Suprapubic skin (tissue), 4 donors: ENCODE measurements at regions not wholly inside any gene's neighbourhood (a gene's known extent, or its start where the extent isn't known, plus 50 kb on each side); places are given as distances from the start of the nearest gene placed in this dataset.

ENCODE experiments used
- DNase-seq, 2 donors: peaks; one replicate each; pipeline ENCODE4 v3.0.0-alpha.2; 2019; ENCODE audit warnings: low spot score in 2 of 2
- H3K27ac ChIP-seq: fragments of 200-600 bp; sonication (generic); one replicate; pipeline ENCODE4 v1.5.1; 2019
- H3K27me3 ChIP-seq: fragments of 200-600 bp; sonication (generic); one replicate; pipeline ENCODE4 v1.5.1; 2019
- H3K36me3 ChIP-seq: fragments of 200-600 bp; sonication (generic); one replicate; pipeline ENCODE4 v1.5.1; 2019
- H3K4me1 ChIP-seq: fragments of 200-600 bp; sonication (generic); one replicate; pipeline ENCODE4 v1.5.1; 2019
- H3K4me3 ChIP-seq: fragments of 200-600 bp; sonication (generic); one replicate; pipeline ENCODE4 v1.5.1; 2019; ENCODE audit warnings: mild to moderate bottlenecking
- H3K9me3 ChIP-seq: fragments of 200-600 bp; sonication (generic); one replicate; pipeline ENCODE4 v1.5.1; 2019
- EP300 ChIP-seq: sonication (generic); formaldehyde crosslinking; IDR thresholded peaks from one replicate; pipeline ENCODE4 v1.6.1; 2017; ENCODE audit warnings: antibody characterized with exemption
- POLR2A ChIP-seq, 2 donors: fragments of 450-650 bp; IDR thresholded peaks; one replicate each; pipeline ENCODE4 v1.6.1; 2017; ENCODE audit warnings: antibody characterized with exemption in 2 of 2, mild to moderate bottlenecking in 2 of 2, moderate library complexity in 2 of 2
- POLR2AphosphoS5 ChIP-seq, 3 donors: sonication (generic); formaldehyde crosslinking; IDR thresholded peaks; one replicate each; pipeline ENCODE4 v1.6.1; 2017; ENCODE audit warnings: antibody characterized with exemption in 3 of 3
- WGBS: methylation state at CpG from one replicate; pipeline ENCODE4 v1.1.5; 2018; 5-methylcytosine and 5-hydroxymethylcytosine counted together
- TF ChIP-seq, protein P1 (sequence below), 2 donors: fragments of 200-600 bp in 1 of 2; fragments of 450-650 bp in 1 of 2; sonication (generic) in 1 of 2; IDR thresholded peaks; one replicate each; pipeline ENCODE4 v1.5.1; 2016 to 2019; ENCODE audit warnings: antibody characterized with exemption in 2 of 2, mild to moderate bottlenecking in 1 of 2, moderate library complexity in 1 of 2

DNA sequence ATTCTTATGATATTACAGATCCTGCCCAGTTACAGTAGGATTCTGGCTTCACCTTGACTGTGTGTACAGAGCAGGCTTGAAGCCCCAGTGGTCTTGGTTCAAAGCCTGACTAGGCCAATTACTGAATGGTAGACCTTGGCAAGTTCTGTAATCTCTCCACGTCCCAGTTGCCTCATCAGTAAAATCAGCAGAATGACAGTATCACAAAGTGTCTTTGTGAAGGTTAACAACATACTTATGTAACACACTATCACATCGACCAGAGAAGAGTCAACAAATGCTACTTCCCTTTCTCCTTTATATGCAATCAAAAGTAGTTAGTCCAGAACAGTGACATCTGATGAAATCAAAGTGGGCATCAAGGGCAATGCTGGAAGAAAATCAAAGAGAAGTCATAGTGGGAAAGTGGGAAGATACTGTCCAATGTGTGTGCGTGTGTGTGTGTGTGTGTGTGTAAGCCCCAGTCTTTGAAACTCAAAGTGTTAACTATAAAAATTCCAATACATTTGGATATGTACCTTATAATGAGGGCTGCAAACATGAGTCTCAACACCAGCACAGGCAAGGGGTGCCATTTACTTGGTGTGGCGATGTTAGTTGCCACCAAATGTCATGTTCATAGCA is 93.5 kb upstream of the EGFLAM start:
- no peak overlapping the region for H3K4me3 ChIP-seq
- peaks cover 7% of the 10 kb centered on the region for H3K27me3 ChIP-seq
- no peaks in the 10 kb centered on the region for H3K4me1 ChIP-seq
- no peaks in the 10 kb centered on the region for H3K9me3 ChIP-seq
- TF ChIP-seq POLR2A (IDR thresholded peaks at IDR 0.05): no peak
- no peak for TF ChIP-seq POLR2AphosphoS5 (IDR thresholded peaks at IDR 0.05)
- TF ChIP-seq EP300: no peak
- TF ChIP-seq, protein P1, sequence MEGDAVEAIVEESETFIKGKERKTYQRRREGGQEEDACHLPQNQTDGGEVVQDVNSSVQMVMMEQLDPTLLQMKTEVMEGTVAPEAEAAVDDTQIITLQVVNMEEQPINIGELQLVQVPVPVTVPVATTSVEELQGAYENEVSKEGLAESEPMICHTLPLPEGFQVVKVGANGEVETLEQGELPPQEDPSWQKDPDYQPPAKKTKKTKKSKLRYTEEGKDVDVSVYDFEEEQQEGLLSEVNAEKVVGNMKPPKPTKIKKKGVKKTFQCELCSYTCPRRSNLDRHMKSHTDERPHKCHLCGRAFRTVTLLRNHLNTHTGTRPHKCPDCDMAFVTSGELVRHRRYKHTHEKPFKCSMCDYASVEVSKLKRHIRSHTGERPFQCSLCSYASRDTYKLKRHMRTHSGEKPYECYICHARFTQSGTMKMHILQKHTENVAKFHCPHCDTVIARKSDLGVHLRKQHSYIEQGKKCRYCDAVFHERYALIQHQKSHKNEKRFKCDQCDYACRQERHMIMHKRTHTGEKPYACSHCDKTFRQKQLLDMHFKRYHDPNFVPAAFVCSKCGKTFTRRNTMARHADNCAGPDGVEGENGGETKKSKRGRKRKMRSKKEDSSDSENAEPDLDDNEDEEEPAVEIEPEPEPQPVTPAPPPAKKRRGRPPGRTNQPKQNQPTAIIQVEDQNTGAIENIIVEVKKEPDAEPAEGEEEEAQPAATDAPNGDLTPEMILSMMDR (IDR thresholded peaks at IDR 0.05): no peak
- H3K36me3 ChIP-seq: no peaks in the 10 kb centered on the region
- no peak overlapping the region for H3K27ac ChIP-seq
- 60% methylated on average over 4 of the region's 4 CpGs for WGBS
- no peak for DNase-seq

DNA sequence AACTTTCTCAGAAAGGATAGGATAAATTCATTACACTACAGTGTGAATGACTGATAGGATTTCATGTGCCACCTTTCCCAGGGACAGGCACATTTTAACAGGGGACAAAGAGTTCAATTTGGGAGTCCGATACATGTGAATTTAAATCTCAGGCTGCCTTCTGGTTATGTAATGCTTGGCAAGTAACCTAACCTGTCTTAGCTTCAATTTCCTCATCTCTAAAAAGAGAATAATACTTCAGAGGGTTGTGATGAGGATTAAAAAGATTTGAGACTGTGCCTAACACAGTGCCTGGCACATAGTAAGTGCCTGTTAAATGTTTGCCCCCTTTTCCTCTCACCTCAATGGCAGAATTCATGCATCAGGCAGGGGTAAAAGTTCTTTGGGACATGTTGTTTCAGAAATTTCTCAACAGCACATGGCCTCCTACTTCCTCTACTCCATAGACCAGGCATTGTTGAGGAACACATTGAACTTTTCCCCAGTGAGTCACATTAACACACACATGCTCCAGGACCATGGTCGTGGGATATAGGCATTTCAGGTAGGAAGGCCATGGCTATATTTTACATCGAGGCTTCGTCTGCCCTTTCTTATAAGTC is 94.6 kb upstream of the EGFLAM start:
- no peak overlapping the region for H3K4me3 ChIP-seq
- DNase-seq: no peak
- H3K9me3 ChIP-seq: no peaks in the 10 kb centered on the region
- 73% methylated on average over 4 of the region's 4 CpGs for WGBS
- peaks cover 7% of the 10 kb centered on the region for H3K27me3 ChIP-seq
- H3K27ac ChIP-seq: no peak overlapping the region
- H3K4me1 ChIP-seq: no peaks in the 10 kb centered on the region
- no peaks in the 10 kb centered on the region for H3K36me3 ChIP-seq
- TF ChIP-seq, protein P1 (IDR thresholded peaks at IDR 0.05): no peak
- TF ChIP-seq POLR2AphosphoS5 (IDR thresholded peaks at IDR 0.05) (no peak), EP300 (no peak), POLR2A (IDR thresholded peaks at IDR 0.05) (no peak)

DNA sequence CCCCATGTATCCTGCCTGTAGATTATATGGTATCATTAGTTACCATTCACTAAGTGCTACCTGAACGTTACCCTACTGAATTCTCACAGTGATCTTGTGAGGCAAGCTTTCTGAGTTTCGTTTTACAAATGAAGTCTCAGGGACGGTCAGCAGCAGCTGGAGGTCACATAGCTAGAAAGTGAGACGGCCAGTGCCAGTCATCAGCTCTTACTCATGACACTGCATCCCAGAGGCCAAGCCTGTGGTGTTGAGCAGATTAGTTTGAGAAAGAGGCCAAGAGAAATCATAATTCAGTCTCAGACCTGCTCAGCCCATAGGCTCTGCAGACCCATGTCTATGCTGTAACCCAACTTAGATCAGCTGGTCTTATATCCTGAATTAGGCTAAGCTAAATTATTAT is 95.7 kb upstream of the EGFLAM start:
- H3K36me3 ChIP-seq: no peaks in the 10 kb centered on the region
- no peak overlapping the region for H3K4me3 ChIP-seq
- no peak overlapping the region for H3K27ac ChIP-seq
- no peaks in the 10 kb centered on the region for H3K4me1 ChIP-seq
- WGBS: 89% methylated on average over 4 of the region's 4 CpGs
- TF ChIP-seq EP300: no peak
- H3K9me3 ChIP-seq: no peaks in the 10 kb centered on the region
- no peak for DNase-seq
- no peaks in the 10 kb centered on the region for H3K27me3 ChIP-seq

DNA sequence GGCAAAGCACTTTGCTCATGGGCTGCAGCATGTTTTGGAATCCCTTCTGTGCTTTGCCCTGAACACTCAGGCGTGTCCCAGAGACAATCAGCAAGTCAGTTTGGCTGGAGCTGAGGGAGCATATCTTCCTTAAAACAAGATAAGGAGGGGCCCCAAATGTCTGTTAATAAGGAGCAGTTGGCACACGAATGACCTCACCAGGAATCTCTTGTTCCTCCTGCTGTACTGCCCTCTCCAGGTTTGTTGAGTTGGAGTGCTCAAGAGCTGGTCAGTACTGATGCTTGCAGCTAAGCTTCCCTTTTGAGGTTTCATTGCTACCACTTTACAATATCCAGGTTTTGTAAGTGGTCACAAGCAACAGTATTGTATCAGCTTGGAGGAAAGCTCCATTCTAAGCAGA is 101.3 kb upstream of the EGFLAM start:
- H3K4me3 ChIP-seq: no peak overlapping the region
- 62% methylated on average over 2 of the region's 2 CpGs for WGBS

DNA sequence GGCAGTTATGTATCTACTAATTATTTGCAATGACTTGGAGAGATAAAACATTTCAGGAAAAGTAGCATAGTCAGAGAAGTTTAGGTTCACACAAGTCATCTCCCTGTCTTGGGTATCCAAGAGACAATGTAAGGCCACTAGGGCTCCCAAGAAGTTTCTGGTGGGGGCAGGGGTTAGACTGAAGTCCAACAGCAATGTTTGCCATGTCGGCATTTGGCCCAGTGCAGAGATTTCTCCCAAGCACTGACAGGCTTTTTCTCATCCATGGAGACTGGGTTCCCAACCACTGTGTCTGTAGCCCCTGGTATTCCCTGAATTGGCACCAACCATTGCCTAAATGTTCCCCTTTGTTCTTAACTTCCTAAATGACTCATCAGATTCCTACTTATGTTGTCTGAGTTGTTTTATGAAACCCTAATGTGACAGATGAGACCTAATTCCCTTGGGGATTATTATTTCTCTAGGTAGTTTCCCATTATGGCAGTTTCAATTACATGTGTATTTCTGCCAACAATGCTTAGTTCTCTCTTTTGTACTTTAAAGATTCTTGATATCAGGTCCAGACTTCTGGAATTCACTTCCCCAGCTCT is 103.6 kb upstream of the EGFLAM start:
- Histone ChIP-seq H3K4me3 (no peak overlapping the region), H3K9me3 (no peaks in the 10 kb centered on the region), H3K27ac (no peak overlapping the region), H3K27me3 (peaks cover 8% of the 10 kb centered on the region), H3K4me1 (no peaks in the 10 kb centered on the region), H3K36me3 (no peaks in the 10 kb centered on the region)
- DNase-seq: no peak
- 85% methylated on average over 1 of the region's 1 CpG for WGBS
- TF ChIP-seq, protein P1 (IDR thresholded peaks at IDR 0.05): no peak
- TF ChIP-seq EP300 (no peak), POLR2AphosphoS5 (IDR thresholded peaks at IDR 0.05) (no peak), POLR2A (IDR thresholded peaks at IDR 0.05) (no peak)

More for the DNA sequence above, 101.3 kb upstream of the EGFLAM start:
- H3K9me3 ChIP-seq: no peaks in the 10 kb centered on the region
- H3K4me1 ChIP-seq: no peaks in the 10 kb centered on the region
- peaks cover 5% of the 10 kb centered on the region for H3K27me3 ChIP-seq
- no peak for TF ChIP-seq POLR2AphosphoS5 (IDR thresholded peaks at IDR 0.05)
- no peaks in the 10 kb centered on the region for H3K36me3 ChIP-seq
- DNase-seq: no peak
- no peak overlapping the region for H3K27ac ChIP-seq

DNA sequence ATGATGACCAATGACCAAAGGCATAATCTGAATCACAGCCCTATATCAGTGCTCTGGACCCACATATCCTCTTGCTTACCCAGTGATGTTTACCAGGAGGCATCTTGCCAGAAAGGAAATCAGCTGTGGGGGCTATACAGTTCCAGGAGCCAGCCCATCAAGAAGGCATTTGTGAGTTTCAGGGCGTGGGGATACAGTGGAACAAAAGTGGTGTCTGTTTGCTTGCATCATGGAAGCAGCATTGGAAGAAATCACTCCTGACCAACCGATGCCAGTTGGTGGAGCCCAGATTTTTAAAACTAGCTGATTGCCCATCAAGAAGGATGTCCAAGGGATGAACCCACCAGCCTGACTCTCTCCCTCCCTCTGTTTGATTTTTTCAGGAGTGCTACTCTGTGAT is 106.5 kb upstream of the EGFLAM start:
- no peaks in the 10 kb centered on the region for H3K9me3 ChIP-seq
- no peak overlapping the region for H3K27ac ChIP-seq
- no peak overlapping the region for H3K4me3 ChIP-seq
- DNase-seq: no peak
- no peaks in the 10 kb centered on the region for H3K36me3 ChIP-seq
- H3K4me1 ChIP-seq: no peaks in the 10 kb centered on the region
- 76% methylated on average over 2 of the region's 2 CpGs for WGBS
- H3K27me3 ChIP-seq: peaks cover 4% of the 10 kb centered on the region
- TF ChIP-seq, protein P1 (IDR thresholded peaks at IDR 0.05): no peak
- TF ChIP-seq POLR2A (IDR thresholded peaks at IDR 0.05) (no peak), POLR2AphosphoS5 (IDR thresholded peaks at IDR 0.05) (no peak), EP300 (no peak)
